WTC11 (cell line): ENCODE measurements at regions not wholly inside any gene's neighbourhood (a gene's known extent, or its start where the extent isn't known, plus 50 kb on each side); places are given as distances from the start of the nearest gene placed in this dataset.

ENCODE experiments used
- ATAC-seq: fragments of 200-7000 bp; cut with Tn5 transposase; 2 replicates; pipeline ENCODE4 v1.10.0; 2021; ENCODE audit warnings: mild to moderate bottlenecking, moderate library complexity
- CTCF ChIA-PET: fragments of 300-600 bp; sonication (Branson Sonifier 250); formaldehyde crosslinking; loops from one replicate; lab custom pipeline; 2021; ENCODE audit warnings: antibody characterized with exemption; lab: Charles Lee
- POLR2A ChIA-PET: fragments of 350-600 bp; sonication (Branson Sonifier 250); formaldehyde crosslinking; loops from one replicate; lab custom pipeline; 2021; ENCODE audit warnings: antibody characterized with exemption; lab: Charles Lee
- DNase-seq: peaks from one replicate; pipeline ENCODE4 v3.0.0; 2021; ENCODE audit warnings: low spot score
- H3K27ac Mint-ChIP-seq: 2 replicates; pipeline ENCODE4 v1.8.0; 2021; ENCODE audit warnings: mixed read lengths
- H3K27me3 Mint-ChIP-seq: 2 replicates; pipeline ENCODE4 v1.8.0; 2021; ENCODE audit warnings: low read depth, mild to moderate bottlenecking, moderate library complexity, mixed read lengths
- H3K36me3 Mint-ChIP-seq: 2 replicates; pipeline ENCODE4 v1.8.0; 2021; ENCODE audit warnings: mixed read lengths
- H3K4me1 Mint-ChIP-seq: 2 replicates; pipeline ENCODE4 v1.8.0; 2022; ENCODE audit warnings: mixed read lengths
- H3K4me3 Mint-ChIP-seq: 2 replicates; pipeline ENCODE4 v1.8.0; 2021; ENCODE audit warnings: mild to moderate bottlenecking, moderate library complexity, mixed read lengths
- H3K9me3 Mint-ChIP-seq: 2 replicates; pipeline ENCODE4 v1.8.0; 2021; ENCODE audit warnings: mixed read lengths
- CREB1 ChIP-seq: sonication (generic); formaldehyde crosslinking; IDR thresholded peaks from 2 replicates; pipeline ENCODE4 v1.8.0; 2023; ENCODE audit warnings: mild to moderate bottlenecking, missing genetic modification reagents
- E2F5 ChIP-seq: sonication (generic); formaldehyde crosslinking; IDR thresholded peaks from 2 replicates; pipeline ENCODE4 v1.8.1; 2022; ENCODE audit warnings: mild to moderate bottlenecking, moderate library complexity, missing genetic modification reagents
- ESRRA ChIP-seq: sonication (generic); formaldehyde crosslinking; IDR thresholded peaks from 2 replicates; pipeline ENCODE4 v1.8.1; 2022; ENCODE audit warnings: mild to moderate bottlenecking, missing genetic modification reagents, borderline replicate concordance
- GTF2I ChIP-seq: fragments of 250-450 bp; sonication (Bioruptor Pico); conservative IDR thresholded peaks from 2 replicates; pipeline ENCODE4 v1.4.0; 2021; ENCODE audit warnings: mild to moderate bottlenecking
- JUN ChIP-seq: sonication (generic); formaldehyde crosslinking; IDR thresholded peaks from 2 replicates; pipeline ENCODE4 v1.8.0; 2023; ENCODE audit warnings: mild to moderate bottlenecking, missing genetic modification reagents
- KAT7 ChIP-seq: sonication (generic); formaldehyde crosslinking; IDR thresholded peaks from 2 replicates; pipeline ENCODE4 v1.8.1; 2023; ENCODE audit warnings: missing genetic modification reagents, mild to moderate bottlenecking, borderline replicate concordance
- NR2C2 ChIP-seq: sonication (generic); formaldehyde crosslinking; IDR thresholded peaks from 2 replicates; pipeline ENCODE4 v1.8.0; 2022; ENCODE audit warnings: mild to moderate bottlenecking, missing genetic modification reagents
- PREB ChIP-seq: sonication (generic); formaldehyde crosslinking; IDR thresholded peaks from 2 replicates; pipeline ENCODE4 v1.8.1; 2022; ENCODE audit warnings: mild to moderate bottlenecking, missing genetic modification reagents, moderate library complexity, borderline replicate concordance
- SMAD3 ChIP-seq: sonication (generic); formaldehyde crosslinking; IDR thresholded peaks from 2 replicates; pipeline ENCODE4 v1.8.0; 2022; ENCODE audit warnings: missing genetic modification reagents, mild to moderate bottlenecking, borderline replicate concordance
- TEAD1 ChIP-seq: sonication (generic); formaldehyde crosslinking; IDR thresholded peaks from 2 replicates; pipeline ENCODE4 v1.8.0; 2022; ENCODE audit warnings: mild to moderate bottlenecking, missing genetic modification reagents
- TEAD4 ChIP-seq: sonication (generic); formaldehyde crosslinking; IDR thresholded peaks from 2 replicates; pipeline ENCODE4 v1.8.0; 2022; ENCODE audit warnings: mild to moderate bottlenecking, missing genetic modification reagents
- ZNF396 ChIP-seq: fragments of 250-450 bp; sonication (Bioruptor Pico); IDR thresholded peaks from 2 replicates; pipeline ENCODE4 v1.8.0; 2021; ENCODE audit warnings: mild to moderate bottlenecking, moderate library complexity, borderline replicate concordance
- ZNF671 ChIP-seq: fragments of 250-450 bp; sonication (Bioruptor Pico); IDR thresholded peaks from 2 replicates; pipeline ENCODE4 v1.8.0; 2021; ENCODE audit warnings: mild to moderate bottlenecking
- TF ChIP-seq, protein P1 (sequence below): sonication (generic); formaldehyde crosslinking; IDR thresholded peaks from 2 replicates; pipeline ENCODE4 v1.8.0; 2022; ENCODE audit warnings: mild to moderate bottlenecking, missing genetic modification reagents
- TF ChIP-seq, protein P2 (sequence below): fragments of 200-600 bp; IDR thresholded peaks from 2 replicates; pipeline ENCODE4 v1.8.0; 2022; ENCODE audit warnings: antibody characterized with exemption
- TF ChIP-seq, protein P3 (sequence below): sonication (generic); formaldehyde crosslinking; IDR thresholded peaks from 2 replicates; pipeline ENCODE4 v1.8.1; 2022; ENCODE audit warnings: low read depth, mild to moderate bottlenecking, moderate library complexity, missing genetic modification reagents, borderline replicate concordance
- TF ChIP-seq, protein P4 (sequence below): sonication (generic); formaldehyde crosslinking; IDR thresholded peaks from 2 replicates; pipeline ENCODE4 v1.8.0; 2022; ENCODE audit warnings: mild to moderate bottlenecking, missing genetic modification reagents
- TF ChIP-seq, protein P5 (sequence below): sonication (generic); formaldehyde crosslinking; IDR thresholded peaks from 2 replicates; pipeline ENCODE4 v1.8.0; 2022; ENCODE audit warnings: mild to moderate bottlenecking, missing genetic modification reagents

GRCh38 chr3:145817870-145818483 is 343.0 kb downstream of the PLOD2 start:
- no peak overlapping the region for H3K4me3 Mint-ChIP-seq
- peaks cover 10% of the 10 kb centered on the region; the same call in 1 of the 2 replicates for H3K36me3 Mint-ChIP-seq
- peaks cover 23% of the 10 kb centered on the region for H3K4me1 Mint-ChIP-seq
- H3K9me3 Mint-ChIP-seq: peaks cover 15% of the 10 kb centered on the region
- H3K27me3 Mint-ChIP-seq: no peaks in the 10 kb centered on the region
- no peak overlapping the region for H3K27ac Mint-ChIP-seq
- ChIA-PET POLR2A (no interaction called here), CTCF (no interaction called here)
- no peak for ATAC-seq
- TF ChIP-seq NR2C2 (CRISPR knock-in tag): no peak
- TF ChIP-seq SMAD3 (CRISPR knock-in tag): no peak
- TF ChIP-seq, protein P1, sequence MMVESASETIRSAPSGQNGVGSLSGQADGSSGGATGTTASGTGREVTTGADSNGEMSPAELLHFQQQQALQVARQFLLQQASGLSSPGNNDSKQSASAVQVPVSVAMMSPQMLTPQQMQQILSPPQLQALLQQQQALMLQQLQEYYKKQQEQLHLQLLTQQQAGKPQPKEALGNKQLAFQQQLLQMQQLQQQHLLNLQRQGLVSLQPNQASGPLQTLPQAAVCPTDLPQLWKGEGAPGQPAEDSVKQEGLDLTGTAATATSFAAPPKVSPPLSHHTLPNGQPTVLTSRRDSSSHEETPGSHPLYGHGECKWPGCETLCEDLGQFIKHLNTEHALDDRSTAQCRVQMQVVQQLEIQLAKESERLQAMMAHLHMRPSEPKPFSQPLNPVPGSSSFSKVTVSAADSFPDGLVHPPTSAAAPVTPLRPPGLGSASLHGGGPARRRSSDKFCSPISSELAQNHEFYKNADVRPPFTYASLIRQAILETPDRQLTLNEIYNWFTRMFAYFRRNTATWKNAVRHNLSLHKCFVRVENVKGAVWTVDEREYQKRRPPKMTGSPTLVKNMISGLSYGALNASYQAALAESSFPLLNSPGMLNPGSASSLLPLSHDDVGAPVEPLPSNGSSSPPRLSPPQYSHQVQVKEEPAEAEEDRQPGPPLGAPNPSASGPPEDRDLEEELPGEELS: no peak
- TF ChIP-seq, protein P2, sequence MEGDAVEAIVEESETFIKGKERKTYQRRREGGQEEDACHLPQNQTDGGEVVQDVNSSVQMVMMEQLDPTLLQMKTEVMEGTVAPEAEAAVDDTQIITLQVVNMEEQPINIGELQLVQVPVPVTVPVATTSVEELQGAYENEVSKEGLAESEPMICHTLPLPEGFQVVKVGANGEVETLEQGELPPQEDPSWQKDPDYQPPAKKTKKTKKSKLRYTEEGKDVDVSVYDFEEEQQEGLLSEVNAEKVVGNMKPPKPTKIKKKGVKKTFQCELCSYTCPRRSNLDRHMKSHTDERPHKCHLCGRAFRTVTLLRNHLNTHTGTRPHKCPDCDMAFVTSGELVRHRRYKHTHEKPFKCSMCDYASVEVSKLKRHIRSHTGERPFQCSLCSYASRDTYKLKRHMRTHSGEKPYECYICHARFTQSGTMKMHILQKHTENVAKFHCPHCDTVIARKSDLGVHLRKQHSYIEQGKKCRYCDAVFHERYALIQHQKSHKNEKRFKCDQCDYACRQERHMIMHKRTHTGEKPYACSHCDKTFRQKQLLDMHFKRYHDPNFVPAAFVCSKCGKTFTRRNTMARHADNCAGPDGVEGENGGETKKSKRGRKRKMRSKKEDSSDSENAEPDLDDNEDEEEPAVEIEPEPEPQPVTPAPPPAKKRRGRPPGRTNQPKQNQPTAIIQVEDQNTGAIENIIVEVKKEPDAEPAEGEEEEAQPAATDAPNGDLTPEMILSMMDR: no peak
- TF ChIP-seq PREB: no peak
- TF ChIP-seq CREB1 (CRISPR knock-in tag): no peak
- no peak for TF ChIP-seq E2F5 (CRISPR knock-in tag)
- no peak for TF ChIP-seq TEAD1 (CRISPR knock-in tag)
- TF ChIP-seq, protein P3, sequence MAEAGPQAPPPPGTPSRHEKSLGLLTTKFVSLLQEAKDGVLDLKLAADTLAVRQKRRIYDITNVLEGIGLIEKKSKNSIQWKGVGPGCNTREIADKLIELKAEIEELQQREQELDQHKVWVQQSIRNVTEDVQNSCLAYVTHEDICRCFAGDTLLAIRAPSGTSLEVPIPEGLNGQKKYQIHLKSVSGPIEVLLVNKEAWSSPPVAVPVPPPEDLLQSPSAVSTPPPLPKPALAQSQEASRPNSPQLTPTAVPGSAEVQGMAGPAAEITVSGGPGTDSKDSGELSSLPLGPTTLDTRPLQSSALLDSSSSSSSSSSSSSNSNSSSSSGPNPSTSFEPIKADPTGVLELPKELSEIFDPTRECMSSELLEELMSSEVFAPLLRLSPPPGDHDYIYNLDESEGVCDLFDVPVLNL (CRISPR knock-in tag): no peak
- no peak for DNase-seq

- no peak overlapping the region; the same call in 1 of the 2 replicates for H3K27ac Mint-ChIP-seq
- H3K9me3 Mint-ChIP-seq: peaks cover 28% of the 10 kb centered on the region
- no peak overlapping the region for H3K4me3 Mint-ChIP-seq
- CTCF ChIA-PET: no interaction called here
- TF ChIP-seq, protein P4, sequence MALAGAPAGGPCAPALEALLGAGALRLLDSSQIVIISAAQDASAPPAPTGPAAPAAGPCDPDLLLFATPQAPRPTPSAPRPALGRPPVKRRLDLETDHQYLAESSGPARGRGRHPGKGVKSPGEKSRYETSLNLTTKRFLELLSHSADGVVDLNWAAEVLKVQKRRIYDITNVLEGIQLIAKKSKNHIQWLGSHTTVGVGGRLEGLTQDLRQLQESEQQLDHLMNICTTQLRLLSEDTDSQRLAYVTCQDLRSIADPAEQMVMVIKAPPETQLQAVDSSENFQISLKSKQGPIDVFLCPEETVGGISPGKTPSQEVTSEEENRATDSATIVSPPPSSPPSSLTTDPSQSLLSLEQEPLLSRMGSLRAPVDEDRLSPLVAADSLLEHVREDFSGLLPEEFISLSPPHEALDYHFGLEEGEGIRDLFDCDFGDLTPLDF (CRISPR knock-in tag): no peak
- TF ChIP-seq, protein P5, sequence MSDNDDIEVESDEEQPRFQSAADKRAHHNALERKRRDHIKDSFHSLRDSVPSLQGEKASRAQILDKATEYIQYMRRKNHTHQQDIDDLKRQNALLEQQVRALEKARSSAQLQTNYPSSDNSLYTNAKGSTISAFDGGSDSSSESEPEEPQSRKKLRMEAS: no peak
- TF ChIP-seq, protein P3 (CRISPR knock-in tag): no peak
- TF ChIP-seq SMAD3 (CRISPR knock-in tag) (no peak), ZNF396 (no peak), GTF2I (CRISPR knock-in tag) (no peak), KAT7 (CRISPR knock-in tag) (no peak), TEAD4 (CRISPR knock-in tag) (no peak), JUN (CRISPR knock-in tag) (no peak), ZNF671 (CRISPR knock-in tag) (no peak), ESRRA (CRISPR knock-in tag) (no peak)
- TF ChIP-seq, all 79 proteins: peak for 0
- peaks cover 23% of the 10 kb centered on the region for H3K4me1 Mint-ChIP-seq
- ATAC-seq (no peak), DNase-seq (no peak)
- H3K36me3 Mint-ChIP-seq: peaks cover 18% of the 10 kb centered on the region
- H3K27me3 Mint-ChIP-seq: no peaks in the 10 kb centered on the region
- POLR2A ChIA-PET: no interaction called here
These were observed 340.8 kb downstream of the PLOD2 start for GRCh38 chr3:145820170-145820569.
